Mesendoderm (in vitro differentiated cells): ENCODE measurements at regions not wholly inside any gene's neighbourhood (a gene's known extent, or its start where the extent isn't known, plus 50 kb on each side); places are given as distances from the start of the nearest gene placed in this dataset.

Experiments used
- DNase-seq: peaks from one replicate; pipeline ENCODE4 v3.0.0; 2013
- H2AK5ac ChIP-seq: 2 replicates; pipeline ENCODE4 v1.6.1; 2013; ENCODE audit warnings: low read length, inconsistent platforms
- H2BK120ac ChIP-seq: 2 replicates; pipeline ENCODE4 v1.6.1; 2013; ENCODE audit warnings: low read depth, mild to moderate bottlenecking, low read length, moderate library complexity, mixed read lengths
- H2BK15ac ChIP-seq: replicated peaks from 2 replicates; pipeline ENCODE4 v1.6.1; 2013; ENCODE audit warnings: low read depth, mild to moderate bottlenecking, moderate library complexity
- H2BK5ac ChIP-seq: 2 replicates; pipeline ENCODE4 v1.6.1; 2013; ENCODE audit warnings: low read length, inconsistent platforms
- H3K18ac ChIP-seq: 2 replicates; pipeline ENCODE4 v1.6.1; 2013; ENCODE audit warnings: mild to moderate bottlenecking, low read length, mixed read lengths
- H3K23ac ChIP-seq: one replicate; pipeline ENCODE4 v1.6.1; 2013; ENCODE audit warnings: low read length
- H3K27ac ChIP-seq: 2 replicates; pipeline ENCODE4 v1.5.1; 2013; ENCODE audit warnings: low read depth, mild to moderate bottlenecking, inconsistent platforms, low read length, moderate library complexity
- H3K27me3 ChIP-seq: 2 replicates; pipeline ENCODE4 v1.6.1; 2013; ENCODE audit warnings: low read length, control low read depth, mild to moderate bottlenecking, inconsistent platforms; ENCODE audit not compliant: insufficient read depth, poor library complexity
- H3K36me3 ChIP-seq: 2 replicates; pipeline ENCODE4 v1.6.1; 2013; ENCODE audit warnings: low read length, inconsistent platforms; ENCODE audit not compliant: control insufficient read depth, insufficient read depth
- H3K4ac ChIP-seq: one replicate; pipeline ENCODE4 v1.6.1; 2013; ENCODE audit warnings: low read depth, mild to moderate bottlenecking, low read length, moderate library complexity
- H3K4me1 ChIP-seq: 2 replicates; pipeline ENCODE4 v1.6.1; 2013; ENCODE audit warnings: low read depth, low read length, inconsistent platforms; ENCODE audit not compliant: control insufficient read depth
- H3K4me2 ChIP-seq: 2 replicates; pipeline ENCODE4 v1.6.1; 2013; ENCODE audit warnings: low read length
- H3K4me3 ChIP-seq: 2 replicates; pipeline ENCODE4 v1.5.1; 2013; ENCODE audit warnings: mild to moderate bottlenecking, low read length
- H3K56ac ChIP-seq: one replicate; pipeline ENCODE4 v1.6.1; 2013; ENCODE audit warnings: low read length
- H3K79me1 ChIP-seq: 2 replicates; pipeline ENCODE4 v1.6.1; 2013; ENCODE audit warnings: low read length, inconsistent platforms
- H3K79me2 ChIP-seq: 2 replicates; pipeline ENCODE4 v1.6.1; 2013; ENCODE audit warnings: mild to moderate bottlenecking, low read length; ENCODE audit not compliant: control insufficient read depth, insufficient read depth
- H3K9ac ChIP-seq: 2 replicates; pipeline ENCODE4 v1.6.1; 2013; ENCODE audit warnings: low read length, inconsistent platforms
- H4K5ac ChIP-seq: one replicate; pipeline ENCODE4 v1.6.1; 2013; ENCODE audit warnings: low read length
- H4K8ac ChIP-seq: one replicate; pipeline ENCODE4 v1.6.1; 2013; ENCODE audit warnings: low read depth, mild to moderate bottlenecking, control low read depth, low read length, moderate library complexity
- WGBS: extraction: QIAGEN DNeasy Blood & Tissue Kit; methylation state at CpG from one replicate; pipeline ENCODE4 v1.1.7; 2013; ENCODE audit warnings: low lambda C conversion rate, missing lambda C conversion rate; ENCODE audit not compliant: insufficient coverage; ENCODE audit errors: extremely low coverage; 5-methylcytosine and 5-hydroxymethylcytosine counted together

- no CpG with 5 or more reads among the region's 10 CpGs for WGBS
- Histone ChIP-seq H2AK5ac (no peak overlapping the region), H3K36me3 (no peaks in the 10 kb centered on the region), H3K27ac (no peak overlapping the region), H3K23ac (no peak overlapping the region), H3K4ac (no peak overlapping the region), H3K79me1 (no peaks in the 10 kb centered on the region), H2BK5ac (no peak overlapping the region), H3K18ac (peak overlapping the region; percentile 41), H3K4me2 (no peak overlapping the region), H3K9ac (no peak overlapping the region), H2BK120ac (no peak overlapping the region), H3K27me3 (no peaks in the 10 kb centered on the region), H3K4me3 (no peak overlapping the region), H2BK15ac (no peak overlapping the region), H3K4me1 (no peaks in the 10 kb centered on the region), H4K8ac (no peak overlapping the region), H3K79me2 (no peaks in the 10 kb centered on the region), H4K5ac (no peak overlapping the region), H3K56ac (no peak overlapping the region)
- peak; percentile 63 for DNase-seq
These were observed 124.3 kb upstream of the MLIP start for GRCh38 chr6:53986721-53987521.

GRCh38 chr6:53987522-53987888, 123.7 kb upstream of the MLIP start:
- Histone ChIP-seq H3K27me3 (no peaks in the 10 kb centered on the region), H2BK15ac (no peak overlapping the region), H3K18ac (no peak overlapping the region), H3K4me3 (no peak overlapping the region), H3K36me3 (no peaks in the 10 kb centered on the region), H3K23ac (no peak overlapping the region), H2BK5ac (no peak overlapping the region), H2BK120ac (no peak overlapping the region), H2AK5ac (no peak overlapping the region), H3K56ac (no peak overlapping the region), H4K8ac (no peak overlapping the region), H3K79me1 (no peaks in the 10 kb centered on the region), H3K79me2 (no peaks in the 10 kb centered on the region), H3K4ac (no peak overlapping the region), H3K4me2 (no peak overlapping the region), H3K27ac (no peak overlapping the region), H3K4me1 (no peaks in the 10 kb centered on the region), H4K5ac (no peak overlapping the region), H3K9ac (no peak overlapping the region)
- WGBS = no CpG with 5 or more reads among the region's 4 CpGs
- DNase-seq = no peak

GRCh38 chr6:53989504-53989903, 121.7 kb upstream of the MLIP start:
- no peak overlapping the region for H2BK15ac ChIP-seq

GRCh38 chr6:53992522-53992921, 118.7 kb upstream of the MLIP start:
- no peak overlapping the region for H3K27ac ChIP-seq
- H3K27me3 ChIP-seq = no peaks in the 10 kb centered on the region
- no peak overlapping the region for H3K4me3 ChIP-seq
- H3K9ac ChIP-seq = no peak overlapping the region
- H4K5ac ChIP-seq = no peak overlapping the region
- DNase-seq = no peak
- H3K4me2 ChIP-seq = no peak overlapping the region
- H3K79me1 ChIP-seq = no peaks in the 10 kb centered on the region
- H2AK5ac ChIP-seq = no peak overlapping the region
- no peak overlapping the region for H3K18ac ChIP-seq
- no peak overlapping the region for H3K56ac ChIP-seq
- no peaks in the 10 kb centered on the region for H3K36me3 ChIP-seq
- no peaks in the 10 kb centered on the region for H3K4me1 ChIP-seq
- peak overlapping the region; percentile 39 for H4K8ac ChIP-seq
- no peak overlapping the region for H2BK120ac ChIP-seq
- no CpG with 5 or more reads among the region's 3 CpGs for WGBS
- no peak overlapping the region for H3K4ac ChIP-seq
- no peaks in the 10 kb centered on the region for H3K79me2 ChIP-seq
- H2BK5ac ChIP-seq = no peak overlapping the region
- peak overlapping the region; percentile 27 for H2BK15ac ChIP-seq
- no peak overlapping the region for H3K23ac ChIP-seq

More at GRCh38 chr6:53989504-53989903, 121.7 kb upstream of the MLIP start:
- Histone ChIP-seq H3K27ac (no peak overlapping the region), H4K5ac (no peak overlapping the region), H3K56ac (no peak overlapping the region), H4K8ac (no peak overlapping the region), H3K18ac (no peak overlapping the region), H3K4me2 (no peak overlapping the region), H3K27me3 (no peaks in the 10 kb centered on the region), H3K4me3 (no peak overlapping the region), H3K36me3 (no peaks in the 10 kb centered on the region), H3K79me1 (no peaks in the 10 kb centered on the region), H3K23ac (no peak overlapping the region), H2BK120ac (no peak overlapping the region), H3K79me2 (no peaks in the 10 kb centered on the region), H3K4me1 (no peaks in the 10 kb centered on the region), H2BK5ac (no peak overlapping the region), H3K9ac (no peak overlapping the region), H2AK5ac (no peak overlapping the region), H3K4ac (no peak overlapping the region)
- no peak for DNase-seq

GRCh38 chr6:53994201-53994600, 117.0 kb upstream of the MLIP start:
- Histone ChIP-seq H3K36me3 (no peaks in the 10 kb centered on the region), H3K4me1 (no peaks in the 10 kb centered on the region), H3K27me3 (no peaks in the 10 kb centered on the region), H4K8ac (no peak overlapping the region), H3K4ac (no peak overlapping the region), H2BK5ac (no peak overlapping the region), H2BK120ac (no peak overlapping the region), H3K9ac (no peak overlapping the region), H3K4me3 (no peak overlapping the region), H3K4me2 (no peak overlapping the region), H2AK5ac (no peak overlapping the region), H4K5ac (no peak overlapping the region), H3K27ac (no peak overlapping the region), H3K56ac (no peak overlapping the region), H3K18ac (no peak overlapping the region), H3K23ac (no peak overlapping the region), H3K79me2 (no peaks in the 10 kb centered on the region), H2BK15ac (no peak overlapping the region), H3K79me1 (no peaks in the 10 kb centered on the region)
- no CpG with 5 or more reads among the region's 1 CpG for WGBS
- DNase-seq = no peak

GRCh38 chr6:53995935-53996334, 115.3 kb upstream of the MLIP start:
- H4K8ac ChIP-seq = no peak overlapping the region
- no CpG with 5 or more reads among the region's 4 CpGs for WGBS
- H3K4me2 ChIP-seq = no peak overlapping the region
- H3K79me1 ChIP-seq = no peaks in the 10 kb centered on the region
- no peak overlapping the region for H2BK120ac ChIP-seq
- H3K79me2 ChIP-seq = no peaks in the 10 kb centered on the region
- no peak for DNase-seq
- H2BK5ac ChIP-seq = no peak overlapping the region
- H3K4me3 ChIP-seq = no peak overlapping the region
- no peak overlapping the region for H4K5ac ChIP-seq
- H3K36me3 ChIP-seq = no peaks in the 10 kb centered on the region
- no peaks in the 10 kb centered on the region for H3K27me3 ChIP-seq
- H3K27ac ChIP-seq = no peak overlapping the region
- no peak overlapping the region for H3K9ac ChIP-seq
- no peak overlapping the region for H2AK5ac ChIP-seq
- H3K56ac ChIP-seq = no peak overlapping the region
- H3K4me1 ChIP-seq = no peaks in the 10 kb centered on the region
- no peak overlapping the region for H3K4ac ChIP-seq
- H2BK15ac ChIP-seq = no peak overlapping the region
- no peak overlapping the region for H3K18ac ChIP-seq
- no peak overlapping the region for H3K23ac ChIP-seq
